ENCODE measurements at regions not wholly inside any gene's neighbourhood (a gene's known extent, or its start where the extent isn't known, plus 50 kb on each side); places are given as distances from the start of the nearest gene placed in this dataset.

DNA sequence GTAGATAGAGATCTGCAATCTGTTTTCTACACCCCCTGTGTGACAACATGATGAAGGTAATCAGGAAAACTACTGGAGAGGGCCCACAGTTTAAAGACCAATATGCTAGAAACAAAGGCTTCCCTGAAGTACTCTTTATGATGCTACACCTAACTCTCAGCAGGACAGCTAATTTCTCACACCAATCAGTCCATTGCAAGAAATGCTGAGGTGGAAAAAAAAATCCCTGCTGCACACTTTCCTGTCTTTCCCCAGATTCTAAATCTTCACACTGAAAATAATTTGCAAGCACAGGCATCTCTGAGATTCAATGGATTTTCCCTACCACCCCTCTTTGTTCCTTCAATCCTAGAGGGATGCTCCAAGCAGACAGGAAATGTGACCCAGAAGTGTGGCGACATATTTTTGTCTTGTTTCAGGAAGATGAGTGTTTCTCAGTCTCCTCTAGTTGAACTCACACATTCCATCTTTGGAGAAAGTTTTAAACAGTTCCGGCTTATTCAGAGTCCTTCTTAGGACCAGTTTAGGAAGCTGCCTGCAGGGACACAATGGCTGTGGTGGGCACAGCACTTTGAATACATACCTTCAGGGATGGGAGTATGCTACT lies 671.6 kb downstream of the DIAPH3 start:
- DNase-seq (ENCODE audit: low spot score) = no peak

DNA sequence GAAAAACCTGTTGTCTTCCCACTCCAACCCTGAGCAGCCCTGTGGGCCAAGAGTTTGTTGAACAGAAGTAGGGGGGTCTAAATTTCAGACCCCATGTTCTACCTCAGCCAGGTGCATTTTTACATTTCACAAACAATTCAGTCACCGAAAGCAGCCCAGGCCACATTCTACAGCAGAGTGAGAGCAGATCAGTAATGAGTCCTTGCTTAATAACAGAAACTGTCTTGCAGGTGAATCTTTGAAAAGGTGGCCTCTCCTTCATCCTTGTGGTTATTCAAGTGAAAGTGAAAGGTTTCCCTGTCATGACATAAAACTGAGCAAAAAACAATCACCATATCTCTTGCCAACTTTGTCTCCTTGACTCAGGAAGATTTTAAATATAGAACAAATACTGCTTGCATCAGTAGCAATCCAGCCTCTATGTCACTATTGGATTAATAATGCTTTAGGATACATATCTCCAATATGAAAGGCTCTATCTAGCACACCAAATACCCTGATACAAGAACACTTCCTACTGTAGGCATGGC lies 670.2 kb downstream of the DIAPH3 start:
- no peak for DNase-seq (ENCODE audit: low spot score)

DNA sequence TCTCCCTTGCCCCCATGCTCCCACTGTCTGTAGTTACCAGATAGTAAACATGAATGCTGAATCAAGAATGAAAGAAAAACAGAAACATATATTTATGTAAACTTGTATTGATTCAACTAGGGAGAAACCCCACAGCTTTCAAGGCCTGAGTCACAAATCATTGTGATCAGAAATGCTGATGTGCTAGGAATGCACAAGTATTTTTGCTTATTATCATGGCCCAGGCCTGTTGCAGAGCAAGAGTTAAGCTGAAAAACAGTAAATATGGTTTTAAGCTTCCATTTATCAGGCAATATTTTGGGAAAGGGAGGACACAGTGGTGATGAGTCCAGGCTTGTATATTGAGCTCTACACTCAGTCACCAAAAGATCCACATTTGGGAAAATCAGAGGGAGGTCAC lies 669.6 kb downstream of the DIAPH3 start:
- no peak for DNase-seq (ENCODE audit: low spot score)

DNA sequence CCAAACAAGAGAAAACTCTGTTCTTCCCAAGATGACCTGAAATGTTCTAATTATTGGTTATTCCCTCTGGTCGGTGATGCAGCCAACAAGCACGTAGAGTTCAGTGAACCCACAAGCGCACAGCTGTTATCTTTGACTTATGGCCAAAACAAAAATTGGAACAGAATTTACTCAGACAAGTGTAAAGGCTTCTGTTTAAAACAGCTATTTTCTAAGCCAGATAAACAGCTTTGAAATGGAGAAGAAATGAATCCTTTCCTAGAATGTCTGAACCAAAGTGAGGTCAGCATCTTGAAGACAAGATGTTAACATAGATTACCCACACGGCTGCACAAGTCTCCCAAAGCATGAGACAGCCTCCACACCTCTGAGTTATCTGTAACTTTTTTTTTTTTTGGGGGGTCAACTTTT lies 669.2 kb downstream of the DIAPH3 start:
- DNase-seq (ENCODE audit: low spot score) = no peak

DNA sequence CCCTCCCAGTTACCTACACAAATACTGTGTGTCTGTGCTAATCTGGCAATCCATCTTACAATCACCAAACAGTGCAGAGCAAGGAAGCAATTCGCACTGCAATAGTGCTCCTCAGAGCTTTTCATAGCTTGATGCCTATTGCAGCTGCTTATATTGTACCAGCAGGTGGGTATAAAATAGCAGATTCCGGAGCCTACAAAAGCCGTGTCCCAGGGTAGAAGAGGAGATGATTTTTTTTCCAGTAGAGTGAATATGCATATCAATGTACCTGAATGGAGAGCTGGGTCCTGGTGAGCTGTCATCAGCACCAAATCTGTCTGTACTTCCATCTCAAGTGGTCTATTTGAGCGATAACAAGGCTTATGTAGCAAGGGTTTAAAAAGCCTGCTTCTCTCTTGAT lies 668.4 kb downstream of the DIAPH3 start:
- no peak for DNase-seq (ENCODE audit: low spot score)

DNA sequence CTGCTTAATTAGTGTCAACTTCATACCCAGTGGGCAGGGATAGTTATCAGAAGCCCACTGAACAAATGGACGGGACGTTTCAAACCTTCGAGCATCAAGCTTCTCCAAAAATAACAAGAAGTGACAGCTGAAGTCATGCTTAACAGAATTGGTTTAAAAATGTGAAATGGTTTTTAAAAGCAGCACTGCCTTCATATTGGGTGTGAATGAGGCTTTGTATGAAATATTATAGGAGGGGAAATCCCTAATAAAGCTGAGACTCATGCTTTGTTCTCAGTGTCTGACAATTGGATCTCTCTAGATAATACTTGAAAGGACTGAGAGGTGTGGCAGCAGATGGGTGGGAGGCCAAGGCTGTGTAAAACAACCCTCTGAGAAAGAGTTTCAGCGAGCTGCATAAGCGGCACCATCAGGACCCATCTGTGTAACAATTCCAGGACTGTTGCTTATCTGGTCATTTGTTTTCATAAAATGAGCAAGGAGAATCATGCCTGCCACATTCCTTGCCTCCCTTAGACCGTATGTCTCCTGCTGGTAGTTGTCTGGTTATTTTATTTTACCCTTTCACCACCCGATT lies 667.7 kb downstream of the DIAPH3 start:
- no peak for DNase-seq (ENCODE audit: low spot score)

DNA sequence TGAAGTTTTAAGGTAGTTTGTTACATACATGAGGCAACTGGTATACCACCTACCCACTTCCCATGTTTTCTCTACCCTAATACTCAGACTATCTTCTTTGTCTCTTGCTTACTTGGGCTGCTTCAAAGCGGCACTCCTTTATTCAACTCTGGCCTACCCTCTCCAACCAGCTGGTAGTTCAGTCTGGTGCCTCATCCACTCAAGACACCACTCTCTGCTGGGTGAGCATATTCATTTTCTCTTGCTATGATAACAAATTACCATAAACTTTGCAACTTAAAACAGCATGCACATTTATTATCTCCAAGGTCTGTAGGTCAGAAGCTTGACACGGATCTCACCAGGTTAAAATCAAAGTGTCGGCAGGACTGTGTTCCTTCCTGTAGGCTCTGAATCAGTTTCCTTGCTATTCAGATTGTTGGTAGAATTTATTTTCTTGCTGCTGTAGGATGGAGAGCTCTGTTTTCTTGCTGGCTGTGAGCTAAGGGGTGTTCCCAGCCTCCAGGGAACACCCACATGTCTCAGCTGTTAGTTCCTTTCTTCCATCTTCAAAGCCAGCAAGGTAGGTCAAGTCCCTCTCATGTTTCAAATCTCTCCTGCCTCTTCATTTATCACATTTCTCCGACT lies 666.0 kb downstream of the DIAPH3 start:
- DNase-seq (ENCODE audit: low spot score) = no peak

DNA sequence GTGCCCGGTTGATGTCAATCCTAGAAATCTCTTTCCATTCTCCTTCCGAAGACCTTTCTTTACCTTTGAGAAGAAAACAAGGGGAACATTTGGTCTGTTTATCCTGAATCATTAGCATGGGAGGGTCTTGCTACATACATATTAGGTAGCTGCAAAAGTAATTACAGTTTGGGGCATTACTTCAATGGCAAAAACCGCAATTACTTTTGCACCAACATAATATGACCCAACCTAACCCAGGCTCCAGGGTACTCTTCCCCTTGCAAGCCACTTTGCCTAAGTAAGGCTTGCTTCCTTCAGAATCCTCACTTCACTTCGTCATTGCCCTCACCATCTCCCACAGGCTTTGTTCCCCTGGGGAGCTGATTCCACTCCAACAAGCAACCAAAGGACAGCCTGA lies 662.7 kb downstream of the DIAPH3 start:
- no peak for DNase-seq (ENCODE audit: low spot score)

DNA sequence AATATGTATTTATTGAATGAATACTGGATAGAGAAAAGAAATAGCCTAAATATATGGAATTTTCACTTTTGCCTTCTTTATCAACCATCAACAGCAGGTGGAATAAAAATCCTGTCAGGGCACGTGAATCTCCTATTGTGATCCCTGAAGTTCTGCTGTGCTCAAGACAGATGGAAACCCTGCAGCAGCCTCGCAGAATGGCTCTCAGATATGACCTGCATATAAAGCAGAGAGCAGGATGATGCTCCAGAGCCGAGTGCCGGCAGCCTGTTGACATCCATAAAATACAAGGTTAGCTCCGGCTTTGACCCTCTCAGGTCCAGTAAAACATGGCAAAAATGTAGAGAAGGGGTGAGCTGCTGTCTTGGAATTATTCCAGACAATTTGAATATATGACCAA lies 659.3 kb downstream of the DIAPH3 start:
- DNase-seq (ENCODE audit: low spot score) = no peak

DNA sequence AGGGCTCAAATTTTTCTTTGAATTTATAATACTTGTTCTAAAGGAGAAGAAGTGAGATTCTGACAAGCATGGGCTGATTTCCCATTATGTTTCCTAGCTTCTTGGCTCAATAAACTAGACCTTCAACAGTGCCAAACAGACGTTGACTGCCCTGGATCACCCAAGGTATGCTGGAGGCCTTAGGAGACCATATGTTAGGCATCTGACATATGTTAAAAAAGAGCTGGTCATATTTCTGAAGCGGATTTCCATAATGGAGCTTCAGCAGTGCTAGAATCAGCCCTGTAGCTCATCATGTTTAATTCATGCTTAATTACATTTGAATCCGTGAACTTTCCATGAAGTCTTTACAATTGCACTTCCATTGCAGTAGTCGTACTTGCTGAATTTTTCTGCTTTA lies 653.3 kb downstream of the DIAPH3 start:
- DNase-seq (ENCODE audit: low spot score) = no peak

DNA sequence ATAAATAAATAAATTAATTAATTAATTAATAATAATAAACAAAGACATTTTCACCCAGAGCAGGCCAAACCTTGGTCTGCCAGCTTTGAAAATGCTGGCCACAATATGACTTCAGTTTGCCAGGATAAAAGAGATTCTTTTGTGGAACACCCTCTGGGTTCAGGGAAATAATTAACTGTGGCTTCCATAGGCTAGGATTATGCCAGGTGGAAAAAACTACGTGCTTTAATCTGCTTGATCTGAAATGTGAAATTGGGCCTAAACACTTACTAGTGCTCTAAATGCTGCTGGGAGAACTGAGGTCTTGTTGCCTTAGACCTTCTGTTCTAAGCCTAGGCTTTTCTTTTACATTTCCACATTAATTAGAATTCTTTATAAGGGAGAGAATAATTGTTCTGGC lies 650.0 kb downstream of the DIAPH3 start:
- DNase-seq (ENCODE audit: low spot score) = no peak

DNA sequence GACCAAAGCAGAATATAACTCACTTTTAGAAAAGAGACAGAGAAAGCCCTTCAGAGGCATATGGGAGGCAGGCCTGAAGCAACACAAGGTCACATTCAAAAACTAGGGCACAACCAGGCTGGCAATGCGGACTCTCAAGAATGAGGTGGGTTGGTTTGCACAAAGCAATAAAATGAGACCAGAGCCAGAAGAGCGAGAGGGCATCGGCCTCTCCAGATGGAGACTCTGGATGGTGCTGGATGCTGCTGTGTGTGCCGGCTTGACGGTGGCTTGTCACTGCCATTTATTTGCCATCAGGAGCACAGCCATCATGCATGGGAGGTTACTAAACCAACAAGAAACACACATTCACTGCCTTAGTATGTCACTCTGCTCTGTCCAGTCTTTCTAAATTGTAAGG lies 649.4 kb downstream of the DIAPH3 start:
- no peak for DNase-seq (ENCODE audit: low spot score)

DNA sequence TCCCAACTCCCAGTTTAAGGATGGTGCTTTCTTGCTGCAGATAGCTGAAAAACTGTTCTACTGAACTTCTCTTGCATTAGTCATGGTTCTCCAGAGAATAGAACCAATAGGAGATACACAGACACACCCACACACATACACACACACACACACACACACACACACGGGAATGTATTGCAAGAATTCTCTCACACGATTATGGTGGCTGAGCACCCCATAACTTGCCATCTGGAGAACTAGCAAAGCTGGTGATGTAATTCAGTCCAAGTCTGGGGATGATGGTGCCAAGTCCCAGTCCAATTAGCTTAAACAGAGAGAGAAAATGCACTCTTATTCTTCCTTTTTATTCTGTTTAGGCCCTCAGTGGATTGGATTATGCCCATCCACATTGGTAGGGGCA lies 643.9 kb downstream of the DIAPH3 start:
- DNase-seq (ENCODE audit: low spot score) = no peak

DNA sequence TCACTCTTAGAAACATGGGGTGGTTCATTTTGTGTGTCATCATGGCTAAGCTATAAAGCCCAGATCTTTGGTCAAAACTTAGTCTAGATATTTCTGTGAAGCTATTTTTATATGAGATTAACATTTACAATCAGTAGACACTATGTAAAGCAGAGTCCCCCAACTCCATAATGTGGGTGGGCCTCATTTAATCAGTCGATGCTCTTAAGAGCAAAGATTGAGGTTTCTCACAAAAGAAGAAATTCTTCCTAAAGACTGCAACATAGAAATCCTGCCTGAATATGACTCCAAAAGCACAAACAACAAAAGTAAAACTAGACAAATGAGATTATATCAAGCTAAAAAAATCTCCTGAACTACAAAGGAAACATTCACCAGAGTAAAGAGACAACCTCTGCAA lies 642.2 kb downstream of the DIAPH3 start:
- DNase-seq (ENCODE audit: low spot score) = no peak

DNA sequence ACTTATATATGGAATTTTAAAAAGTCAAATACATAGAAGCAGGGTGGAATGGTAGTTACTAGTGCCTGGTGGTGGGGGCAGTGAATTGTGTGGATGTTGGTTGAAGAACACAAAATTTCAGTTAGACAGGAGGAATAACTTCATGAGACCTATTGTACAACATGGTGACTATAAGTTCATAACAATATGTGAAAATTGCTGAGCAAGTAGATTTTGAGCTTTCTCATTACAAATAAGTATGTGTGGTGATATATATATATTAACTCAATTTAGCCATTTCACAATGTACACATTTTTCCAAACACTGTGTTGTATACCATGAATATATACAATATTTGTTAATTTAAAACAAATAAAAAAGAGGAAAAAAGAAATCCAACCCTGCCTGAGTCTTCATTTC lies 641.1 kb downstream of the DIAPH3 start:
- no peak for DNase-seq (ENCODE audit: low spot score)

DNA sequence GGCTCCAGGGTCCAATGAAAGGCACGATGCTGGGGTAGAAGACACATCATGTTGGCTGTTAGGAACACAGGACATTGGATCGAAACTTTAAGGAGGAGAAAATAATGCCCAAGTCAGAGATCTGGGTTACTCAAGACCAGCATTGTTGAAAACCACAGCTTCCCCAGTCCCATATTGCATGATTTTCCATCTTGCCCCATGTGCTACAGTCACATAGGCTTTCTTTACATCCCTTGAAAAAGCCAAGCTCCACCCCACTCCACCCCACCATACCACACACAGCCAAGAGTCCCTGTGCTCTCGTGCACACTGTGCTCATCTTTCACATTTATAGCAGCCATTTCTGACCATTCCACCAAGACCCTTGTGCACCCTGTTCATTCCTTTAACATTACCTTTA lies 636.2 kb downstream of the DIAPH3 start:
- DNase-seq (ENCODE audit: low spot score) = no peak

DNA sequence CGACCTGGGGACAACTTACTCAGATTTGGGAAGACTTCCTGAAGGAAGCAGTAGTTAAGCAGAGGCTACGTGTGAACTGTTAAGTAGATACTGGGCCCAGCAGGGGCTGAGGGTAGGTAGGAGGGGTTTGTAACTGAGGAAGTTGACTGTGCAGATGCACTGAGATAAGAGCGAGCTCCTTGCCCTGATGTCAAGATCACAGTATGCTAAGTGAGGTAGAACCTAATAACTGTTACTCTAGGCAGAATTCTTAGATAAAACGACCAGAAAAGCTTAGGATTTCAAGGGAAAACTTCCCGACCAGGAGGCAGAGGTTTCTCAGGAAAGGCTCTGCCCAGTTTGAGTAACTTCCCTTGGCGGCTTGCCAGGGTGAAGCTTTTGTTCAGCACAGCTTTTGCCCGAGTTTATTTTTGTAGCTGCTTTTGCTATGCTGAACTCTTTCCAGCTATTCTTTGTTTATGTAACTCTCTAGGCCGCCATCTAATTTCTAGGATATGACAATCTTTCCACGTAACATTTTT lies 632.1 kb downstream of the DIAPH3 start:
- no peak for DNase-seq (ENCODE audit: low spot score)

DNA sequence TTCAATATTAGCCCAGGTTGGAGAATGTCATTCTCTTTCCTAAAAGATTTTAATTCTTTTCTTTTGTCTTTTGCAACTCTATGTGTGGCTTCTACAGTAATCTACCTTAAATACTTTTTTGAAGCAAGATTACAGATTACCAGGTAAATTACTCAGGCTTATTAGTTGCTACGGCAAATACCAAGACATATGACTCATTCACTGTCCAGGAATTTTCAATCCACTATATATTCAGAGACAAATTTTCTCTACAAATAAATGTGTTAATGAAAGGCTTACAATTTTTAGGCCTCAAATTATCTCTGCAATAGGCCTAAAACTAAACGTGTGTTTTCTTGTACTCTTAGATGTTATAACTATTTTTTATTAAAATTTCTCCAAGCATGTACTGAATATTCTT lies 631.3 kb downstream of the DIAPH3 start:
- DNase-seq (ENCODE audit: low spot score) = no peak

DNA sequence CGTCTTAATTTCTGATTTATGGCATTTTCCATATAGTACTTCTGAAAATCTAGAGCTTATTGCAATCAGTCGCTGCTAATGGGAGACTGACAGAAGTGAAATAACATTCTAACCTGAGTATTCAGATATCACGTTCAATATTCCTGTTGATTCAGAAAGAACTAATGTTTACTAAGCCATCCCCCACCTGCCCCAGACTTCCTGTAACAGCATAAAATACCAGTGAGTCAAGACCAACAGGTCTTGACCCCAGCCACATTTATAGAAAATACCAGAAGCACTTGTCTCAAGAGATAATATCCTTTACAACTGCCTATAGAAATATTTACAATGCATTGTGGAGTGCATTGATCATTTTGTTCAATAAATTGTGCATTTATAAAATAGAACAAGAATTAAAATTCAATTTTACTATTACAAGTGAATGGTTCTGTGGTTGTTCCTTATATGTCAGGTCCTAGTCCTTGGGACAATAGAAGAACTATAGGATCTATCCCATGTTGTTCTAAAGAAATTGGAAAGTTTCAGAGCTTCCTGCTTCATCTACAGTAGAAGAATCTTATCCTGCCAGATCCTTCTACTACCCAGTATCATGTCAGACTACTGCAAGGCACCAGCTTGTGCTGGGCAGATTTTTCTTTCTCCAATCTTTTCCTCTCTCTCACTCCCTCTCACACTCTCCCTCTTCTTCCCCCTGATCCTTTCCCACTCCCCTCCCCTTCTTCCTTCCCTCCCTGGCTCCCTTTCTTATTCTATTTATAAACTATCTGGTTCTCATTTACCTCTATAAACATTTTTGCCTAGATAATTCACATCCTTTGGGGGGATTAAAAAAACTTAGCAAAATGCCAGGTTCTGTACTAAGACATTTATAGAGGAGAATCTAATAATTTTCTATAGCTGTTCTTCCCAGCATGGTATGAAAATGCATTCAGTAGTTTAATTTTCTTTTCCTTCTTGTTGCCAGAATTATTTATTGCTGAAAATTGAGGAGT lies 629.9 kb downstream of the DIAPH3 start:
- no peak for DNase-seq (ENCODE audit: low spot score)

DNA sequence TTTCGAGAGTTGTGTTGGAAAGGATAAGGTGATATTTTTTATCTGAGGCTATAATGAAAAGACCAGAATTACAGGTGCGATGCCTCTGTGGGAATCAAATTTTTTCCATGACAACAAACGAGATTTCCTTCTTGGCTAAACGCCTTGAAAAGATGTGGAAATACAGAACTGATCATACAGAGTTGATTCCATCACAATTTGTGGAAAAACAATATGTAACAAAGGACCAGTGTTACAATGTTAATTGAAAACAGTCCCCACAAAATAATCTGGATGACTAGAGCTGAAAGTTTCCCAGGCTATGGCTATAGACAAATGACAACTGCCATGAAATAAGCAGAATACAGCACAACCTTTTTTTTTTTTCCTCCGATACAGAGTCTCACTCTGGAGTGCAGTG lies 628.9 kb downstream of the DIAPH3 start:
- no peak for DNase-seq (ENCODE audit: low spot score)

DNA sequence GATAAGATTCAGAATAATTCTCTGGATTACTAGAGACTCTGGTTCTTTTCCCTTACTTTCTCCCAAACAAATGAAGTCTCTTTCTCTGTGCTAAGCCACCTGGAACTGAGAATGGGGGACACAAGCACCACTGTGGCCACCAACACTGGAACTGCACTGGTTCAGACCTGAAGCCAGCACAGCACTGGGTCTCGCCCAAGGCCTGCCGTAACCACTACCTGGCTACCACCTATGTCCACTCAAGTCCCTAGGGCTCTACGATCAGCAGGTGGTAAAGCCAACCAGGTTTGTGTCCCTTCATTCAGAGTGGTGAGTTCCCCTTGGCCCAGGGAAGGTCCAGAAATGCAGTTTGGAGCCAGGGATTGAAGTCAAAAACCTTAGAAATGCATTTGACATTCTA lies 626.2 kb downstream of the DIAPH3 start:
- DNase-seq (ENCODE audit: low spot score) = no peak

DNA sequence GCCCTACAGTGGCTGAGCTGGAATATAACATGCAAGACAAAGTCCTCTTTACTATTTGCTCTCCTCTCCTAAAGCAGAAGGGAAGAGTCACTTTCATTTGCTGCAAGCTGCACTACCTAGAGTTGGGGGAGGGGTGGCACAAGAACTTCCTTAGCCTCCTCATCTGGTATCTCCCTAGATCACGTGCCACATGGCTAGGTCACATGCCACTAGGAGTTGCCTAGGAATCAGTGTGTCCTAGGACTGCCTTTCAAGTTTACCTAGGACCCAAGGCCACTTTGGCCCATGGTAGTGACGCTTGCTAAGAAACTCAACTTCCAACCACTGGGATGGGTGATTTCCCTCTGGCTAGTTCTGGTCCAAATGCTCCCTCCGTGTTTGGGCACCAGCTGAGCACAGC lies 625.2 kb downstream of the DIAPH3 start:
- DNase-seq (ENCODE audit: low spot score) = no peak

Data from D341Med (cell line).